ENCODE measurements at regions not wholly inside any gene's neighbourhood (a gene's known extent, or its start where the extent isn't known, plus 50 kb on each side); places are given as distances from the start of the nearest gene placed in this dataset.
"Not testable (repeated sequence)": the region's sequence is repeated elsewhere in the genome, so short reads cannot be mapped to it uniquely, and the experiment has no call there.

- TF ChIP-seq POLR2A, CTCF (IDR thresholded peaks at IDR 0.05): not testable (repeated sequence)
Measured at GRCh38 chr3:22882834-22883233, 320.3 kb upstream of the UBE2E2 start.
